Stimulated activated naive B cell treated with anti-CD40 and anti-IgM and Interleukin-4, amounts not matched to agents 10 μg/mL and 1 μg/mL and 100 μg/mL, for 72 hours (primary cell): ENCODE measurements at regions not wholly inside any gene's neighbourhood (a gene's known extent, or its start where the extent isn't known, plus 50 kb on each side); places are given as distances from the start of the nearest gene placed in this dataset.

Source experiments
- ATAC-seq, 2 donors: fragments of 150-1000 bp; cut with Tn5 transposase; replicated peaks; 2 replicates each; pipeline ENCODE4 v1.10.0; 2021; ENCODE audit warnings: moderate library complexity in 1 of 2
- DNase-seq: peaks from one replicate; pipeline ENCODE4 v3.0.0; 2021
- H3K27ac Mint-ChIP-seq: one replicate; pipeline ENCODE4 v1.8.0; 2022; ENCODE audit warnings: mild to moderate bottlenecking, mixed read lengths
- H3K27me3 Mint-ChIP-seq, 2 donors: one replicate each; pipeline ENCODE4 v1.8.0; 2022; ENCODE audit warnings: mixed read lengths in 2 of 2
- H3K36me3 Mint-ChIP-seq, 2 donors: one replicate each; pipeline ENCODE4 v1.8.0; 2022; ENCODE audit warnings: mixed read lengths in 2 of 2, mild to moderate bottlenecking in 1 of 2
- H3K4me1 Mint-ChIP-seq, 2 donors: one replicate each; pipeline ENCODE4 v1.8.0; 2022; ENCODE audit warnings: mixed read lengths in 2 of 2, mild to moderate bottlenecking in 1 of 2
- H3K4me3 Mint-ChIP-seq, 2 donors: one replicate each; pipeline ENCODE4 v1.8.0; 2022; ENCODE audit warnings: mild to moderate bottlenecking in 2 of 2, mixed read lengths in 2 of 2, moderate library complexity in 1 of 2
- H3K9me3 Mint-ChIP-seq, 2 donors: one replicate each; pipeline ENCODE4 v1.8.0; 2022; ENCODE audit warnings: mixed read lengths in 2 of 2, mild to moderate bottlenecking in 1 of 2

DNA sequence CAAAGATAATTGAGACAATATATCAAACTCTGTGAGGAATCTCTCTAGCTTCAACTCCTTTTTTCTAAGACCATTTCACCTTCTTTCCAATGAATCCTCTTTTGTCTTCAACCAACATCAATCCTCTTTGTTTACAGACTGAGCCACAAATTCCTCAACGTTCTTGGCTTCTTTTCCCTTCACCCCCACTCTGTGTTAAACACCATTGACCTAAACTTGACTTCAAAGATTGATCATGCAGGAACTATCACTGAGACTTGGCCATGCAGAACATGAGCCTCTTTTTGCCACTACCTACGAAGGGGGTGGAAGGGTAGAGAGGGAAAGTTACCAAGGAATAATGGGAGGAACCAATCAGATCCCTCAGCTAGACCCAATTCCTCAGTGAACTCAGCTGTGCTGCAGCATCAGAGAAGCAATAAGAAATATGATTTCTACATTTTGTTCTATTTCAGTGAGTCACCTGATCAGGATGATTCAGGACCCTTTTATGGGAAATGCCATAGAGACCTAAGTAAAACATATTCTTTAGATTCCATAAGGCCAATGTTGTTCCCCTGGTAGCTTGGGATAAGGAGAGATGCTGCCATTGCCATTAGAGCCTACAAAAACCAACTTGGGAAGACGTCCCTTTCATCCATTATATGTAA lies 187.7 kb upstream of the RGMB start:
- H3K4me3 Mint-ChIP-seq: no peak overlapping the region
- DNase-seq: no peak
- peaks cover 2 to 4% of the 10 kb centered on the region in 2 donors for H3K9me3 Mint-ChIP-seq
- H3K4me1 Mint-ChIP-seq: no peaks in the 10 kb centered on the region
- H3K27ac Mint-ChIP-seq: no peak overlapping the region
- no peaks in the 10 kb centered on the region for H3K36me3 Mint-ChIP-seq
- ATAC-seq: no peak
- no peaks in the 10 kb centered on the region for H3K27me3 Mint-ChIP-seq

DNA sequence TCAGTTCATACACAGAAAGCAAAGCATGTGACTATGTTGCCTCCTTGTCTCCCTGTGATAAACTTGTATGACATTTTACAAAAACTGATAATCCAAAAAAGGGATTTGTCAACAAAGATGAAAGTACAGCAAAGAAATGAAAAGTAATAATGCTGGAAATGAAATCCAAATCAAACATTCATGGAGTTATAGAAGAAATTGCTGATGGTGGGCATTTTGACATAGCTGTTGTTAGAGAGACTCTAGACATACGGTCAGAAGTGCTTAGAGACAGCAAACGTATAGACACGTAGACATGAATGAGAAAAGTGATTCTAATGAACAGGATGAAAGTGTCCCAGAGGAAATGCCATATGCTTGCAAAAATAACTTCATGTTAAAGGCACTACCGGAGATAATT lies 186.9 kb upstream of the RGMB start:
- no peak for DNase-seq
- Mint-ChIP-seq H3K4me3 (no peak overlapping the region), H3K4me1 (no peaks in the 10 kb centered on the region), H3K36me3 (no peaks in the 10 kb centered on the region), H3K27me3 (no peaks in the 10 kb centered on the region), H3K27ac (no peak overlapping the region), H3K9me3 (peaks cover 2 to 4% of the 10 kb centered on the region in 2 donors)
- ATAC-seq: no peak

DNA sequence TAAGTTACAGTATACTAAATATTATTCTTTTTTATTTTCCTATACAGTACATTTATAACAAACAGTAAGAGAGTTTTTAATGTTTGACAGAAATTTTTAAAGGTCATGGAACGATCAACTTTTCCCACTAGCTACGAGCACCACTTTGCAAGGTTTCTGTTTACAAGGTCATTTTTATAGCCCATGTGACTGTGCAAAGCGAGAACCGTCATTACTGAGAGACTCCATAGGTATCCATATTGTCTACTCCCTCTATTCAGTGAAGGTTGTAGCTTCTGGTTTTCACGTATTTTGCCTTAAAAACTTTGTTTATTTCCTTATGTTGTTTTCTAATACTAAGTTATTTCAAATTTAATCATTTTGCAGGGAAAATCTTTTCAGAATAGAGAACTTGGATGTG lies 186.3 kb upstream of the RGMB start:
- ATAC-seq: no peak
- Mint-ChIP-seq H3K27ac (no peak overlapping the region), H3K4me3 (no peak overlapping the region), H3K36me3 (no peaks in the 10 kb centered on the region), H3K27me3 (no peaks in the 10 kb centered on the region), H3K9me3 (peaks cover 2 to 4% of the 10 kb centered on the region in 2 donors), H3K4me1 (no peaks in the 10 kb centered on the region)
- no peak for DNase-seq

DNA sequence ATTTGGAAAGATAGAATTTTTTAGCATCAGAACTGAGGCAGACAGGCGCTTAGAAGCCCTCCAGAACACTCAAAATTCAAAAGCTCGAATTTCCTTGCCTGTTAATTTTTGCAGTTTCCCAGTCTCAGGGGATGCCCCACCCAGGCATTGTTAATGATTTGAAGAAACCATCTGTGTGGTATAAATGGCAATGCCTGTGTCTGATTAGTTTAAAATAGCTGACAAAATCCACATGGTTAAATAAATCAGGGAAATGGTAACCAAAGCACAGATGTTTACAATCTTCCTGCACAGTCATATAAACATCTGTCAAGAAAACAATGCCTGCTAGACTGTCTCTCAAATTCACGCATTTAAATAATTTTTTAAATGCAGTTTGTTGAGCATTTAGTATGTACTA lies 185.2 kb upstream of the RGMB start:
- no peaks in the 10 kb centered on the region for H3K27me3 Mint-ChIP-seq
- H3K27ac Mint-ChIP-seq: no peak overlapping the region
- ATAC-seq (no peak), DNase-seq (no peak)
- no peak overlapping the region for H3K4me3 Mint-ChIP-seq
- no peaks in the 10 kb centered on the region for H3K4me1 Mint-ChIP-seq
- no peaks in the 10 kb centered on the region for H3K36me3 Mint-ChIP-seq
- H3K9me3 Mint-ChIP-seq: peaks cover 2 to 4% of the 10 kb centered on the region in 2 donors

DNA sequence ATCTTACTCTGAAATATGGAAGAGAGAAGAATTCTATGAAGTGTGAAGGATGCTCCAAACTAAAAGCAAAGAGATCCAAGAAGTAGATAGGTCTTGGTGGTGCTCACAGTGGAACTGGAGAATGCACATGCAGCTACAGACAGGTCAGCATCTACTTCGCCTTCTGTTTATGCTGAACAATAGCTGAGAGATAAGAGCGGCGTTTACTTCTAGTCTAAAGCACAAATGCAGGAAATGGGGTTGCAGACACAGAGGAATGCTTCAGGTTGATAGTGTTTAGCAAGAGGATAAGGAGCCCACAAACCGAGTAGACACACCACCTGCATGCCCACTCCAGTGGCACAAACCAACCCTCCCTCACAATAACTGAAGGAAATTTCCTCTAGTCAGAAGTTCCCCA lies 180.0 kb upstream of the RGMB start:
- ATAC-seq: no peak
- H3K9me3 Mint-ChIP-seq: peaks cover 4 to 9% of the 10 kb centered on the region in 2 donors
- no peaks in the 10 kb centered on the region for H3K4me1 Mint-ChIP-seq
- H3K27me3 Mint-ChIP-seq: no peaks in the 10 kb centered on the region
- H3K27ac Mint-ChIP-seq: no peak overlapping the region
- no peaks in the 10 kb centered on the region for H3K36me3 Mint-ChIP-seq
- DNase-seq: no peak
- H3K4me3 Mint-ChIP-seq: no peak overlapping the region

DNA sequence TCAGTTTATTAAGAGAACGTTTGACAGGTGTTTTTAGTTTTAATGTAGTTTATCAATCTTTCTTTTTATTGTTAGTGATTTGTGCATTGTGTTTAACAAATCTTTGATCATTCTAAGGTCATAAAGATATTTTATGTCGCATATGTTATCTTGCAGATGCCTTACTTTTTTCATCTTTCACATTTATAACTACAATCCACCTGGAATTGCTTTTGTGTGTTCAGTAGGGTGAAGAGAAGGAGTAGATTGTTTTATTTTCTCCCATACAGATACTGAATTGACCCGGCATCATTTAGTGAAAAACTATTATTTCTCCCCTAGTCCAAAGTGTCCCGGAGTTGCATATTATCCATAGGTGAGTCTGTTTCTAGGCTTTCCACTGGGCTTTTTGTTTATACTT lies 179.4 kb upstream of the RGMB start:
- H3K9me3 Mint-ChIP-seq: peaks cover 4 to 9% of the 10 kb centered on the region in 2 donors
- no peak overlapping the region for H3K27ac Mint-ChIP-seq
- no peak overlapping the region for H3K4me3 Mint-ChIP-seq
- no peak for DNase-seq
- ATAC-seq: no peak
- H3K36me3 Mint-ChIP-seq: no peaks in the 10 kb centered on the region
- no peaks in the 10 kb centered on the region for H3K4me1 Mint-ChIP-seq
- H3K27me3 Mint-ChIP-seq: no peaks in the 10 kb centered on the region

DNA sequence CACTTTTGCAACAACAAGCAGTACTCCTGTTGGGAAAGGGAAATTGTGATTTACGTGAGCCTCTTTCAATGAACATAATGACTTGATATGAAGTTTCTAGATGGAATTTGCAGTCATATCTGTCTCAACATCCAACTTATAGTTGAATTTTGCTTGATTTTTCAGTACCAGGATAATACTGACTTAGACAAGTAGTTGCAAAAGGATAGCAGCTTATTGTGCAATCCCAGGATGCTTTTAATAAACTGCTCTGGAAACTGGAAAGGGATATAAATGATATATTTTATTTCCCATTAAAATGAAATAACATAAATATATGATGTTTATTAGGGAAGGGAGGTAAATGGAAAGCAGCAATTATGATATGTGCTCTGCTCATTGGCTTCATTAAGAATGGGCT lies 174.4 kb upstream of the RGMB start:
- H3K27ac Mint-ChIP-seq: no peak overlapping the region
- DNase-seq (no peak), ATAC-seq (no peak)
- no peaks in the 10 kb centered on the region for H3K36me3 Mint-ChIP-seq
- H3K9me3 Mint-ChIP-seq: peaks cover 5 to 6% of the 10 kb centered on the region in 2 donors
- no peaks in the 10 kb centered on the region for H3K27me3 Mint-ChIP-seq
- no peak overlapping the region for H3K4me3 Mint-ChIP-seq
- H3K4me1 Mint-ChIP-seq: no peaks in the 10 kb centered on the region

DNA sequence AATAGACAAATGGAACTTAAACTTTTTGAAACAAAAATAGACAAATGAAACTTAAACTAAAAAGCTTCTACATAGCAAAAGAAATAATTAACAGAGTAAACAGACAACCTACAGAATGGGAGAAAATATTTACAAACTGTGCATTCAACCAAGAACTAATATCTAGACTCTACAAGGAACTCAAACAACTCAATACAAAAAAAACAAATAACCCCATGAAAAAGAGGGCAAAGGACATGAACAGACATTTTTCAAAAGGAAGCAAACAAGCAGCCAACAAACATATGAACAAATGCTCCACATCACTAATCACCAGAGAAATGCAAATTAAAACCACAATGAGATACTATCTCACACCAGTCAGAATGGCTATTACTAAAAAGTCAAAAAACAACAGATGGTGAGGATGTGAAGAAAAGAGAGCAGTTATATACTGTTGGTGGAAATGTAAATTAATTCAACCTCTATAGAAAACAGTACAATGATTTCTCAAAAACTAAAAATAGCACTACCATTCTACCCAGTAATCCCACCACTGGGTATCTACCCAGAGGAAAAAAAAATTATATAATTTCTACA lies 170.8 kb upstream of the RGMB start:
- Mint-ChIP-seq H3K36me3 (no peaks in the 10 kb centered on the region), H3K4me3 (no peak overlapping the region), H3K9me3 (peaks cover 0 to 4% of the 10 kb centered on the region in 2 donors), H3K27ac (no peak overlapping the region), H3K27me3 (no peaks in the 10 kb centered on the region), H3K4me1 (no peaks in the 10 kb centered on the region)
- ATAC-seq: no peak
- no peak for DNase-seq

DNA sequence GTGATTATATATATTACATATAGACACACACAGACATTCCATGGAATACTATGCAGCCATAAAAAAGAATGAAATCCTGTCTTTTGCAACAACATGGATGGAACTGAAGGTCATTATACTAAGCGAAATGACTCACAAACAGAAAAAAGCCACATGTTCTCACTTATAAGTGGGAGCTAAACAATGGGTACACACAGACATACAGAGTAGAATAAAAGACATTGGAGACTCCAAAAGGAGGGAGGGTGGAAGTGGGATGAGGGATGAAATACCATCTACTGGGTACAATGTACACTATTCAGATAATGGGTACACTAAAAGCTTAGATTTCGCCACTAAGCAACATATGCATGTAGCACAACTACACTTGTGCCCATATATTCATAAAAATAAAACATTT lies 170.0 kb upstream of the RGMB start:
- DNase-seq: no peak
- Mint-ChIP-seq H3K4me3 (no peak overlapping the region), H3K36me3 (no peaks in the 10 kb centered on the region), H3K4me1 (no peaks in the 10 kb centered on the region), H3K9me3 (peaks cover 0 to 4% of the 10 kb centered on the region in 2 donors), H3K27ac (no peak overlapping the region), H3K27me3 (no peaks in the 10 kb centered on the region)
- no peak for ATAC-seq

DNA sequence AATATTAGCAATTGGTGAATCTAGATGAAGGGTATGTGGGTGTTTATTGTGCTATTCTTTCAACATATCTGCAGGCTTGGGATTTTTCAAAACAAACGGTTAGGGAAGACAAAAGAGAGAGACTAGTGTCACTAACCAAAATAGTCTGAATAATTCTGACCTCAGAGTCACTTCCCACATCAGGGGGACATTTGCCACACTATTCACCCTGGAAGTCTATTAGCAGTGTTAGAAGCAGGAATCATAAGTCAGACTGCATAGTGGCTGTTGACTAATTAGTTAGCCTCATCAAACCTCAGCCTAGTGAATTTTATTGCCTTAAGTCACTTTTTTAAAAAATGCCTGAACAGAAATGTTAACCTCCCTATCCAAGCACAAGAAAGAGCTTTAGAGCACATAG lies 169.2 kb upstream of the RGMB start:
- Mint-ChIP-seq H3K4me3 (no peak overlapping the region), H3K27ac (no peak overlapping the region), H3K36me3 (no peaks in the 10 kb centered on the region), H3K4me1 (no peaks in the 10 kb centered on the region), H3K9me3 (peaks cover 0 to 4% of the 10 kb centered on the region in 2 donors), H3K27me3 (no peaks in the 10 kb centered on the region)
- DNase-seq (no peak), ATAC-seq (no peak)

DNA sequence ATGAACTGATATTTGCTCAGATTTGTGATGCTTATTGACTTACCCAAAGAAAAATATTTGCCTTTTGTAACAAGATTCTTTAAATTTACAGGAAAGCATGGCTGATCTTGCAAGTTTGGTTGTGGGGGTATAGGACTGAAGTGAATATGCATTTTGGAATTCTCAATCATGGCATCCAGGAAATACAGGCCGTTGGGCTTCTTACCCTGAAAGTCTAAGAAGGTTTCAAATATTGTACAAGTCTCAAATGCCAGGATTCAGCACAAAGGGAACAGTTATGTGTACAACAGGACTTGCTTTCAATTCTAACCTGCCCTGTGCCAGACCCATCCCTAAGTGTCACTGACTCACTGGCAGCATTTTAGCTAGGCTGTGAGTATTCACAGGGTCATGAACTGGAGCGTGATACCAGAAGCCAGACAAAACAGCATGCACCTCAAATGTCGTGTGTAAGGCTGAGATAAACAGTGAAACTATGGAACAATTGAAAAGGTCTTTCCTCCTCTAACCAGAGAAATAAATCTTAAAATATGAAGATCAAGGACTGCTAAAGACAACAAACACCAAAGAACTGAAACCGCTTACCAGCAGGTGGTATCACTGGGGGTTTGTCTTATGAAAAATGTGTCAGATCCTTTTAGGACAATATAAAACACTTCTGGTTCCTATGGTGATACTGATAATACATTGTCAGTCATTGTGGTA lies 168.6 kb upstream of the RGMB start:
- Mint-ChIP-seq H3K36me3 (no peaks in the 10 kb centered on the region), H3K27me3 (no peaks in the 10 kb centered on the region), H3K9me3 (peaks cover 0 to 4% of the 10 kb centered on the region in 2 donors), H3K4me1 (no peaks in the 10 kb centered on the region), H3K4me3 (no peak overlapping the region), H3K27ac (no peak overlapping the region)
- ATAC-seq: no peak
- DNase-seq: no peak

DNA sequence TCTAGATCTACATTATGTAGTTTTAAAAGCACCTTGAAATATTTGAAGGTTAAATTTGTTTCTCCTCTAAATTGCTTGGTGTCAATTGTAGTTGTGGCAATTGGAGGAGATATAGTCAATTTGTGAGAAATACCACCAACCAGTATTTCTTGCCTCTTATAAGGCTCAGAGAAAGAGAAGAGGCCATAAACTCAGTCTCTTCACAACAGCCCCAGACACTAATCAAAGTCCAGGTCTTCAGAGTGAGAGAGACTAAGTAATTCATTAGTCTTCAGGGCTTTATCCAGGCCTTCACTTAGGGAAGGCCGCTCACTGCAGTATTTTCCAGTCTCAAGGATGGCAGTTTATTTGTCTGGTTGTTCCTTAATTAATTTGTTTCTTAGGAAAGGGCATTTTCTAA lies 168.0 kb upstream of the RGMB start:
- H3K9me3 Mint-ChIP-seq: peaks cover 0 to 2% of the 10 kb centered on the region in 2 donors
- no peak for ATAC-seq
- no peaks in the 10 kb centered on the region for H3K36me3 Mint-ChIP-seq
- no peaks in the 10 kb centered on the region for H3K4me1 Mint-ChIP-seq
- no peak for DNase-seq
- no peak overlapping the region for H3K27ac Mint-ChIP-seq
- no peaks in the 10 kb centered on the region for H3K27me3 Mint-ChIP-seq
- H3K4me3 Mint-ChIP-seq: no peak overlapping the region

DNA sequence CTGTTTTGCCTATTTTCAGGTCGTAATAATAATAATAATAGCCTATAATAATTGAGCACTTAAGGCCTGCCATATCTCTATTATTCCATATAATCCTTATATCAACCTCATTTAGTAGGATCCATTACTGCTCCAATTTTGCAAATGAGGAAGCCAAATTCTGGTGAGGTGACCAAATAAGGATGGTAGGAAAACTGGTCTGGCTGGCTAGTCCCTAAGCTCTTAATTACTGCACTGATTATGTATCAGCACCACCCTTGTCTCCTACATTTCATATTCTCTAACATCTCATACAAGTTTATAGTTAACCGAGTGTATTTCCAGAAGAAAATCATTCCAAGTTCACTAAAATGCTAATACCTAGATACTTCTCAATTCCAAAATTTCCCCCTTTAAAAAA lies 166.5 kb upstream of the RGMB start:
- no peak overlapping the region for H3K27ac Mint-ChIP-seq
- no peaks in the 10 kb centered on the region for H3K4me1 Mint-ChIP-seq
- no peak for DNase-seq
- H3K9me3 Mint-ChIP-seq: peaks cover 0 to 2% of the 10 kb centered on the region in 2 donors
- H3K27me3 Mint-ChIP-seq: no peaks in the 10 kb centered on the region
- H3K4me3 Mint-ChIP-seq: no peak overlapping the region
- H3K36me3 Mint-ChIP-seq: no peaks in the 10 kb centered on the region
- ATAC-seq: no peak

DNA sequence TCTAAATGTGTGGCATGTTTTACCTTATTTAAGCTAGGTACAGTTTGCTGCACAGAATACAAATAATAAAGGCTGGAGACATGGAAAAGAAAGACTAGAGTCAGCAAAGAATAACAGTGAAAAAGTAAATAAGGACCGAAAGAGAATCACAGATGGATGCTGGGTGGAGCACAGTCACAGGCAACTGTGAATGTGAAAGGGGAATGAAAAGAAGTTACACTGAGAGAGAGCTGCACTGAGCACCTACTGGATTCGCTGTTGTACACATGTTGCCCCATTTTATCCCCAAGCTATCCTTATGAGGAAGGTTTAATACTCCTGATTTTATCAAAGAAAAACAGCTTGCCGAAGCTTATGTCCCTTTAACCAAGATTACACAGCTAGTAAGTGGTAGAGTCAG lies 165.4 kb upstream of the RGMB start:
- Mint-ChIP-seq H3K9me3 (no peaks in the 10 kb centered on the region), H3K4me3 (no peak overlapping the region)

DNA sequence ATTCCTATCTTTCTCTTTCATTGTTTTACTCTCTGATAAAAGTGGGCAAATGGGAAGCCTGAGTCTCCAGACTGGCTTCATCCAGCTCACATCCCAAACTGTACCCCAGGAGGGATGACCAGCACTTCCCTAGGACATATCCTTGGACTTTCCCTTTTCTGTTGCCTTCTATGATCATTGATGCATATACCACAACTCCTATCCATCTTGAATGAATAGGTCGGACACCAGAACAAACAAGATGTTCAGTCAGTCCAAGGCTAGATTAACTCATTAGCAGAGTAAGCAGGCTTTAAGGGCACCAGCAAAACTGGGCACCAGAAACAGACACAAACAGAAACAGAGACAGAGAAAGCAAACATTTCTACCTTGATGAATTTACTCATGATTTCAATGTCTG lies 159.1 kb upstream of the RGMB start:
- Mint-ChIP-seq H3K36me3 (no peaks in the 10 kb centered on the region), H3K27ac (no peak overlapping the region), H3K4me1 (no peaks in the 10 kb centered on the region), H3K9me3 (no peaks in the 10 kb centered on the region), H3K27me3 (no peaks in the 10 kb centered on the region), H3K4me3 (no peak overlapping the region)
- DNase-seq (no peak), ATAC-seq (no peak)

More for the DNA sequence above, 165.4 kb upstream of the RGMB start:
- H3K36me3 Mint-ChIP-seq: no peaks in the 10 kb centered on the region
- H3K27ac Mint-ChIP-seq: no peak overlapping the region
- DNase-seq (no peak), ATAC-seq (no peak)
- no peaks in the 10 kb centered on the region for H3K4me1 Mint-ChIP-seq
- H3K27me3 Mint-ChIP-seq: no peaks in the 10 kb centered on the region
